ENCODE measurements at regions not wholly inside any gene's neighbourhood (a gene's known extent, or its start where the extent isn't known, plus 50 kb on each side); places are given as distances from the start of the nearest gene placed in this dataset.

- DNase-seq (ENCODE audit: low read depth) (no peak), FAIRE-seq (no peak)
- H3K27me3 ChIP-seq (ENCODE audit: control insufficient read depth, insufficient read depth, low read length) = no peaks in the 10 kb centered on the region
- TF ChIP-seq CTCF (IDR thresholded peaks at IDR 0.05; ENCODE audit: insufficient read depth, low read length, severe bottlenecking) = no peak
- no peak overlapping the region for H3K4me3 ChIP-seq (ENCODE audit: low read depth, low read length)
- no peaks in the 10 kb centered on the region for H3K36me3 ChIP-seq (ENCODE audit: control insufficient read depth, insufficient read depth, low read length)
Observed at GRCh38 chr2:122480501-122481243, 725.2 kb downstream of the TSN start.

GRCh38 chr2:122481244-122481622 is 725.8 kb downstream of the TSN start:
- Histone ChIP-seq H3K36me3 (ENCODE audit: control insufficient read depth, insufficient read depth, low read length) (no peaks in the 10 kb centered on the region), H3K4me3 (ENCODE audit: low read depth, low read length) (no peak overlapping the region), H3K27me3 (ENCODE audit: control insufficient read depth, insufficient read depth, low read length) (no peaks in the 10 kb centered on the region)
- DNase-seq (ENCODE audit: low read depth) (no peak), FAIRE-seq (no peak)
- TF ChIP-seq CTCF (IDR thresholded peaks at IDR 0.05; ENCODE audit: insufficient read depth, low read length, severe bottlenecking) = no peak

- H3K4me3 ChIP-seq (ENCODE audit: low read depth, low read length) = no peak overlapping the region
- no peak for FAIRE-seq
- TF ChIP-seq CTCF (IDR thresholded peaks at IDR 0.05; ENCODE audit: insufficient read depth, low read length, severe bottlenecking) = no peak
- H3K36me3 ChIP-seq (ENCODE audit: control insufficient read depth, insufficient read depth, low read length) = no peaks in the 10 kb centered on the region
- DNase-seq (ENCODE audit: low read depth) = peak; percentile 1
- no peaks in the 10 kb centered on the region for H3K27me3 ChIP-seq (ENCODE audit: control insufficient read depth, insufficient read depth, low read length)
Observed at GRCh38 chr2:122481717-122482116, 726.3 kb downstream of the TSN start.

- FAIRE-seq (no peak), DNase-seq (ENCODE audit: low read depth) (no peak)
- no peak overlapping the region for H3K4me3 ChIP-seq (ENCODE audit: low read depth, low read length)
- no peaks in the 10 kb centered on the region for H3K36me3 ChIP-seq (ENCODE audit: control insufficient read depth, insufficient read depth, low read length)
- no peak for TF ChIP-seq CTCF (IDR thresholded peaks at IDR 0.05; ENCODE audit: insufficient read depth, low read length, severe bottlenecking)
- no peaks in the 10 kb centered on the region for H3K27me3 ChIP-seq (ENCODE audit: control insufficient read depth, insufficient read depth, low read length)
Observed at GRCh38 chr2:122486086-122486485, 730.6 kb downstream of the TSN start.

- Histone ChIP-seq H3K4me3 (ENCODE audit: low read depth, low read length) (no peak overlapping the region), H3K27me3 (ENCODE audit: control insufficient read depth, insufficient read depth, low read length) (no peaks in the 10 kb centered on the region), H3K36me3 (ENCODE audit: control insufficient read depth, insufficient read depth, low read length) (no peaks in the 10 kb centered on the region)
- no peak for DNase-seq (ENCODE audit: low read depth)
- no peak for FAIRE-seq
- TF ChIP-seq CTCF (IDR thresholded peaks at IDR 0.05; ENCODE audit: insufficient read depth, low read length, severe bottlenecking) = no peak
Observed at GRCh38 chr2:122486705-122487415, 731.4 kb downstream of the TSN start.

Data from bronchial epithelial cell (primary cell).